ENCODE measurements at regions not wholly inside any gene's neighbourhood (a gene's known extent, or its start where the extent isn't known, plus 50 kb on each side); places are given as distances from the start of the nearest gene placed in this dataset.

GRCh38 chr10:93180482-93180931 is 106.8 kb downstream of the CYP26A1 start:
- TF ChIP-seq CTCF (IDR thresholded peaks at IDR 0.05; ENCODE audit: low read depth, low read length, missing control alignments): no peak
- H3K27ac ChIP-seq: no peak overlapping the region
- no peak overlapping the region for H3K4me3 ChIP-seq (ENCODE audit: low read depth, low read length)

GRCh38 chr10:93181271-93182048 is 107.8 kb downstream of the CYP26A1 start:
- in situ Hi-C loops (cut with HindIII; ENCODE audit: low pct_ligation_motif_present, low sequenced_read_pairs): no loop called here
- H3K27ac ChIP-seq: no peak overlapping the region
- H3K36me3 ChIP-seq (replicated peaks): no peaks in the 10 kb centered on the region
- TF ChIP-seq CTCF (IDR thresholded peaks at IDR 0.05; ENCODE audit: low read depth, low read length, missing control alignments): no peak
- H3K27me3 ChIP-seq (replicated peaks): no peaks in the 10 kb centered on the region
- no peak for DNase-seq
- H3K4me3 ChIP-seq (ENCODE audit: low read depth, low read length): no peak overlapping the region

More at GRCh38 chr10:93180482-93180931, 106.8 kb downstream of the CYP26A1 start:
- in situ Hi-C loops (cut with HindIII; ENCODE audit: low pct_ligation_motif_present, low sequenced_read_pairs): no loop called here
- Histone ChIP-seq H3K36me3 (replicated peaks) (no peaks in the 10 kb centered on the region), H3K27me3 (replicated peaks) (no peaks in the 10 kb centered on the region)
- DNase-seq: no peak

GRCh38 chr10:93182049-93182327 is 108.3 kb downstream of the CYP26A1 start:
- DNase-seq: no peak
- no peaks in the 10 kb centered on the region for H3K27me3 ChIP-seq (replicated peaks)
- TF ChIP-seq CTCF (IDR thresholded peaks at IDR 0.05; ENCODE audit: low read depth, low read length, missing control alignments): no peak
- no peaks in the 10 kb centered on the region for H3K36me3 ChIP-seq (replicated peaks)
- in situ Hi-C loops (cut with HindIII; ENCODE audit: low pct_ligation_motif_present, low sequenced_read_pairs): no loop called here
- no peak overlapping the region for H3K27ac ChIP-seq
- H3K4me3 ChIP-seq (ENCODE audit: low read depth, low read length): no peak overlapping the region

- Histone ChIP-seq H3K27ac (no peak overlapping the region), H3K36me3 (replicated peaks) (no peaks in the 10 kb centered on the region), H3K27me3 (replicated peaks) (no peaks in the 10 kb centered on the region), H3K4me3 (ENCODE audit: low read depth, low read length) (no peak overlapping the region)
- DNase-seq: no peak
- in situ Hi-C loops (cut with HindIII; ENCODE audit: low pct_ligation_motif_present, low sequenced_read_pairs): no loop called here
- TF ChIP-seq CTCF (IDR thresholded peaks at IDR 0.05; ENCODE audit: low read depth, low read length, missing control alignments): no peak
Measured at GRCh38 chr10:93182790-93183189, 109.1 kb downstream of the CYP26A1 start.

GRCh38 chr10:93186653-93187052 is 113.0 kb downstream of the CYP26A1 start:
- Histone ChIP-seq H3K4me3 (ENCODE audit: low read depth, low read length) (no peak overlapping the region), H3K27ac (no peak overlapping the region), H3K27me3 (replicated peaks) (no peaks in the 10 kb centered on the region), H3K36me3 (replicated peaks) (no peaks in the 10 kb centered on the region)
- in situ Hi-C loops (cut with HindIII; ENCODE audit: low pct_ligation_motif_present, low sequenced_read_pairs): no loop called here
- no peak for TF ChIP-seq CTCF (IDR thresholded peaks at IDR 0.05; ENCODE audit: low read depth, low read length, missing control alignments)
- no peak for DNase-seq

- no peak overlapping the region for H3K27ac ChIP-seq
Measured at GRCh38 chr10:93189944-93190343, 116.3 kb downstream of the CYP26A1 start.

More at GRCh38 chr10:93189944-93190343, 116.3 kb downstream of the CYP26A1 start:
- no peak for DNase-seq
- in situ Hi-C loops (cut with HindIII; ENCODE audit: low pct_ligation_motif_present, low sequenced_read_pairs): no loop called here
- no peak for TF ChIP-seq CTCF (IDR thresholded peaks at IDR 0.05; ENCODE audit: low read depth, low read length, missing control alignments)
- Histone ChIP-seq H3K4me3 (ENCODE audit: low read depth, low read length) (no peak overlapping the region), H3K27me3 (replicated peaks) (no peaks in the 10 kb centered on the region), H3K36me3 (replicated peaks) (no peaks in the 10 kb centered on the region)
